ENCODE measurements at regions not wholly inside any gene's neighbourhood (a gene's known extent, or its start where the extent isn't known, plus 50 kb on each side); places are given as distances from the start of the nearest gene placed in this dataset.

- no peak overlapping the region for H3K27ac ChIP-seq
Measured at GRCh38 chr6:137413482-137413881, 80.7 kb downstream of the OLIG3 start.

GRCh38 chr6:137412562-137412961 lies 81.6 kb downstream of the OLIG3 start:
- no peak for TF ChIP-seq CTCF (IDR thresholded peaks at IDR 0.05)
- TF ChIP-seq ZFX (IDR thresholded peaks at IDR 0.05; ENCODE audit: borderline replicate concordance), result no peak

More at GRCh38 chr6:137413482-137413881, 80.7 kb downstream of the OLIG3 start:
- TF ChIP-seq CTCF (IDR thresholded peaks at IDR 0.05) (no peak), ZFX (IDR thresholded peaks at IDR 0.05; ENCODE audit: borderline replicate concordance) (no peak)

GRCh38 chr6:137409266-137409777 lies 84.9 kb downstream of the OLIG3 start:
- H3K27ac ChIP-seq, result no peak overlapping the region
- TF ChIP-seq ZFX (IDR thresholded peaks at IDR 0.05; ENCODE audit: borderline replicate concordance) (no peak), CTCF (IDR thresholded peaks at IDR 0.05) (no peak)

More at GRCh38 chr6:137412562-137412961, 81.6 kb downstream of the OLIG3 start:
- H3K27ac ChIP-seq, result no peak overlapping the region

DNA sequence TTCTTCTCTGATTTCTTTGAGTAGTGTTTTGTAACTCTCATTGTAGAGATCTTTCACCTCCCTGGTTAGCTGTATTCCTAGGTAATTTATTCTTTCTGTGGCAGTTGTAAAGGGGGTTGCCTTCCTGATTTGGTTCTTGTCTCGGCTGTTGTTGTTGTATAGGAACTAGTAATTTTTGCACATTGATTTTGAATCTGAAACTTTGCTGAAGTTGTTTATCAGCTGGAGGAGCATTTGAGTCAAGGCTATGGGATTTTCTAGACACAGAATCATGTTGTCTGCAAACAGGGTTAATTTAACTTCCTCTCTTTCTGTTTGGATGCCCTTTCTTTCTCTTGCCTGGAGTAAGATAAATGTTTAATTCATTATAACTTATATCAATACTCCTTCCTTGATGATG lies 86.4 kb downstream of the OLIG3 start:
- TF ChIP-seq CTCF (IDR thresholded peaks at IDR 0.05) (no peak), ZFX (IDR thresholded peaks at IDR 0.05; ENCODE audit: borderline replicate concordance) (no peak)
- H3K27ac ChIP-seq, result no peak overlapping the region

DNA sequence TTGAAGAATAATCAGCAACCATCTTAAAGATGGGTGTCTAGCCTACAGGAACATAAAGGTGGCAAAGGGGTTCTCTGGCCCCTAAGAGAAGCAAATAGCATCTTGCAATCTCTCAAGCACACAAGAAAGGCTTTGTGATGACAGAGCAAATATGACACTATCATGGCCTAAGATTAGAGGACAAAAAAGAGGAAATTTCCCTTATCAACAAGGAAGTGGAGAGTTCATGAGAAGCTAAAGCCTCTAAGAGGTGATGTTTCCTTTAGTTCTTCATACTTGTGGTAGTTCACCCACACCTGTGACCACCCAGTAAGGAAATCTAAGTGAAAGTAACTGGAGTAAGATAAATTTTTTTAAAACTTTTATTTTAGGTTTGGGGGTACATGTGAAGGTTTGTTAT lies 88.4 kb downstream of the OLIG3 start:
- H3K27ac ChIP-seq, result no peak overlapping the region
- TF ChIP-seq CTCF (IDR thresholded peaks at IDR 0.05), result no peak
- TF ChIP-seq ZFX (IDR thresholded peaks at IDR 0.05; ENCODE audit: borderline replicate concordance), result no peak

DNA sequence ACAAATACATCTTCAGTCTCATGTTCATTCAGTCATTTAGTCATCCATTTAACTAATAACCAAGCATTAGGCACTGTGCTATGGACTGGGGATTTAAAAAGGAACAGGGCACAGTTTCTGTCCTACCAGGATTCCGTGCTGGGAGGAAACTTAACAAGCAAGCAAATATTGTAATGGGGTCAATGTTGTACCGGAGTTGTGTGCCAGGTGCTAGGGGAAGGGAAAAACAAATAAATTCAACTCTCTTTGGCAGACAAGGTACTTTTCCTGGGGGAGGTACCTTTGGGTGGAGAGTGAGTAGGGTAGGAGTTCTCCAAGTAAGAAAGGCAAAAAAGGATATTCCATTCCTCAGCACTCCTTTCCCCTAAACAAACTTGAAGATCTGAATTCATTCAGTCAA lies 90.3 kb downstream of the OLIG3 start:
- no peak overlapping the region for H3K27ac ChIP-seq
- TF ChIP-seq ZFX (IDR thresholded peaks at IDR 0.05; ENCODE audit: borderline replicate concordance), result no peak
- no peak for TF ChIP-seq CTCF (IDR thresholded peaks at IDR 0.05)

GRCh38 chr6:137403443-137403842 lies 90.8 kb downstream of the OLIG3 start:
- TF ChIP-seq ZFX (IDR thresholded peaks at IDR 0.05; ENCODE audit: borderline replicate concordance) (no peak), CTCF (IDR thresholded peaks at IDR 0.05) (no peak)
- no peak overlapping the region for H3K27ac ChIP-seq
